Liver (tissue), 3 donors: ENCODE measurements at regions not wholly inside any gene's neighbourhood (a gene's known extent, or its start where the extent isn't known, plus 50 kb on each side); places are given as distances from the start of the nearest gene placed in this dataset.

Experiments used
- CTCF ChIP-seq: fragments of 150-350 bp; IDR thresholded peaks from 2 replicates; pipeline ENCODE4 v1.5.1; 2017; ENCODE audit warnings: improper control_type of control experiment, low read depth, low read length; ENCODE audit not compliant: missing input control
- FOXA1 ChIP-seq: IDR thresholded peaks from 2 replicates; pipeline ENCODE4 v1.6.1; 2016; ENCODE audit warnings: antibody characterized with exemption
- HNF4A ChIP-seq, 2 donors: conservative IDR thresholded peaks; 2 replicates each; pipeline ENCODE4 v1.6.1; 2016; ENCODE audit warnings: antibody characterized with exemption in 2 of 2, mild to moderate bottlenecking in 2 of 2
- MAX ChIP-seq: IDR thresholded peaks from 2 replicates; pipeline ENCODE4 v1.6.1; 2016; ENCODE audit warnings: antibody characterized with exemption
- RAD21 ChIP-seq, 2 donors: IDR thresholded peaks; 2 replicates each; pipeline ENCODE4 v1.6.1; 2016; ENCODE audit warnings: antibody characterized with exemption in 2 of 2, mild to moderate bottlenecking in 2 of 2
- TF ChIP-seq, protein P1 (sequence below): IDR thresholded peaks from 2 replicates; pipeline ENCODE4 v1.6.1; 2016; ENCODE audit warnings: antibody characterized with exemption
- donor health status: healthy.
- donor health status: healthy.

GRCh38 chr9:86749161-86749893 is 198.0 kb downstream of the GAS1 start:
- TF ChIP-seq, protein P1, sequence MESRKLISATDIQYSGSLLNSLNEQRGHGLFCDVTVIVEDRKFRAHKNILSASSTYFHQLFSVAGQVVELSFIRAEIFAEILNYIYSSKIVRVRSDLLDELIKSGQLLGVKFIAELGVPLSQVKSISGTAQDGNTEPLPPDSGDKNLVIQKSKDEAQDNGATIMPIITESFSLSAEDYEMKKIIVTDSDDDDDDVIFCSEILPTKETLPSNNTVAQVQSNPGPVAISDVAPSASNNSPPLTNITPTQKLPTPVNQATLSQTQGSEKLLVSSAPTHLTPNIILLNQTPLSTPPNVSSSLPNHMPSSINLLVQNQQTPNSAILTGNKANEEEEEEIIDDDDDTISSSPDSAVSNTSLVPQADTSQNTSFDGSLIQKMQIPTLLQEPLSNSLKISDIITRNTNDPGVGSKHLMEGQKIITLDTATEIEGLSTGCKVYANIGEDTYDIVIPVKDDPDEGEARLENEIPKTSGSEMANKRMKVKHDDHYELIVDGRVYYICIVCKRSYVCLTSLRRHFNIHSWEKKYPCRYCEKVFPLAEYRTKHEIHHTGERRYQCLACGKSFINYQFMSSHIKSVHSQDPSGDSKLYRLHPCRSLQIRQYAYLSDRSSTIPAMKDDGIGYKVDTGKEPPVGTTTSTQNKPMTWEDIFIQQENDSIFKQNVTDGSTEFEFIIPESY, result no peak
- TF ChIP-seq CTCF, result no peak
- TF ChIP-seq RAD21 (IDR thresholded peaks at IDR 0.05), result no peak
- TF ChIP-seq FOXA1, result no peak
- no peak for TF ChIP-seq MAX
- no peak for TF ChIP-seq HNF4A (conservative IDR thresholded peaks at IDR 0.05)
